GM23338 (cell line): ENCODE measurements at regions not wholly inside any gene's neighbourhood (a gene's known extent, or its start where the extent isn't known, plus 50 kb on each side); places are given as distances from the start of the nearest gene placed in this dataset.

ENCODE experiments used
- ATAC-seq: fragments of 200-7000 bp; cut with Tn5 transposase; 3 replicates; pipeline ENCODE4 v1.9.1; 2020
- DNase-seq: peaks from one replicate; pipeline ENCODE4 v3.0.0-alpha.2; 2015; ENCODE audit warnings: low spot score
- H2AFZ ChIP-seq: fragments of 200-600 bp; sonication (generic); 2 replicates; pipeline ENCODE4 v1.8.0; 2016; ENCODE audit warnings: antibody characterized with exemption, mild to moderate bottlenecking, moderate library complexity
- H3F3A ChIP-seq: fragments of 200-600 bp; sonication (generic); replicated peaks from 2 replicates; pipeline ENCODE4 v1.8.0; 2017; ENCODE audit warnings: antibody characterized with exemption, mixed run types, low read depth
- H3K27ac ChIP-seq: fragments of 200-600 bp; sonication (generic); 2 replicates; pipeline ENCODE4 v1.6.1; 2016; ENCODE audit warnings: low read depth
- H3K27me3 ChIP-seq: fragments of 200-600 bp; sonication (generic); 2 replicates; pipeline ENCODE4 v1.8.0; 2016; ENCODE audit warnings: mild to moderate bottlenecking, mixed run types, moderate library complexity; ENCODE audit not compliant: insufficient read depth
- H3K36me3 ChIP-seq: fragments of 200-600 bp; sonication (generic); 2 replicates; pipeline ENCODE4 v1.8.0; 2016; ENCODE audit warnings: mild to moderate bottlenecking; ENCODE audit not compliant: insufficient read depth
- H3K4me1 ChIP-seq: fragments of 200-600 bp; sonication (generic); 2 replicates; pipeline ENCODE4 v1.8.0; 2016; ENCODE audit warnings: mild to moderate bottlenecking, moderate library complexity; ENCODE audit not compliant: insufficient read depth
- H3K4me2 ChIP-seq: fragments of 200-600 bp; sonication (generic); 2 replicates; pipeline ENCODE4 v1.7.1; 2017; ENCODE audit warnings: mixed run types
- H3K4me3 ChIP-seq: fragments of 200-600 bp; sonication (generic); 2 replicates; pipeline ENCODE4 v1.6.1; 2016; ENCODE audit warnings: mixed run types
- H3K79me2 ChIP-seq: fragments of 200-600 bp; sonication (generic); replicated peaks from 2 replicates; pipeline ENCODE4 v1.8.0; 2017; ENCODE audit warnings: mild to moderate bottlenecking; ENCODE audit not compliant: insufficient read depth
- H3K9me2 ChIP-seq: fragments of 200-600 bp; sonication (generic); 2 replicates; pipeline ENCODE4 v1.8.0; 2017; ENCODE audit not compliant: insufficient read depth
- H4K20me1 ChIP-seq: fragments of 200-600 bp; sonication (generic); replicated peaks from 2 replicates; pipeline ENCODE4 v1.8.0; 2017; ENCODE audit warnings: mild to moderate bottlenecking; ENCODE audit not compliant: insufficient read depth
- H3K27ac Mint-ChIP-seq: 2 replicates; pipeline ENCODE4 v1.8.0; 2020; ENCODE audit warnings: inconsistent platforms, mild to moderate bottlenecking, moderate library complexity, mixed read lengths
- H3K27me3 Mint-ChIP-seq: 3 replicates; pipeline ENCODE4 v1.8.0; 2022; ENCODE audit warnings: low read depth, mild to moderate bottlenecking, moderate library complexity, mixed read lengths, inconsistent platforms; ENCODE audit not compliant: insufficient read depth, poor library complexity
- H3K36me3 Mint-ChIP-seq: 3 replicates; pipeline ENCODE4 v1.8.0; 2021; ENCODE audit warnings: low read depth, mild to moderate bottlenecking, inconsistent platforms, moderate library complexity, mixed read lengths
- H3K4me1 Mint-ChIP-seq: 3 replicates; pipeline ENCODE4 v1.8.0; 2020; ENCODE audit warnings: mild to moderate bottlenecking, inconsistent platforms, mixed read lengths
- H3K4me3 Mint-ChIP-seq: 3 replicates; pipeline ENCODE4 v1.8.0; 2021; ENCODE audit warnings: moderate library complexity, mild to moderate bottlenecking, inconsistent platforms, mixed read lengths
- H3K9me3 Mint-ChIP-seq: 3 replicates; pipeline ENCODE4 v1.8.0; 2020; ENCODE audit warnings: moderate library complexity, mild to moderate bottlenecking, inconsistent platforms, mixed read lengths
- CREB1 ChIP-seq: fragments of 250-450 bp; sonication (Bioruptor Pico); IDR thresholded peaks from 2 replicates; pipeline ENCODE4 v1.5.0; 2020; ENCODE audit warnings: low read depth, mild to moderate bottlenecking, moderate library complexity
- EZH2phosphoT487 ChIP-seq: fragments of 200-600 bp; sonication (generic); IDR thresholded peaks from one replicate; pipeline ENCODE4 v1.8.1; 2018; ENCODE audit warnings: antibody characterized with exemption; ENCODE audit not compliant: unreplicated experiment
- JUNB ChIP-seq: IDR thresholded peaks from one replicate; pipeline ENCODE4 v1.6.1; 2016; ENCODE audit warnings: antibody characterized with exemption; ENCODE audit not compliant: unreplicated experiment
- NANOG ChIP-seq: IDR thresholded peaks from 2 replicates; pipeline ENCODE4 v1.6.1; 2016; ENCODE audit warnings: antibody characterized with exemption, borderline replicate concordance
- POLR2AphosphoS5 ChIP-seq: IDR thresholded peaks from 2 replicates; pipeline ENCODE4 v1.6.1; 2016; ENCODE audit warnings: antibody characterized with exemption, low read depth
- STAT1 ChIP-seq: IDR thresholded peaks from one replicate; pipeline ENCODE4 v1.6.1; 2016; ENCODE audit warnings: antibody characterized with exemption; ENCODE audit not compliant: unreplicated experiment
- ZNF331 ChIP-seq: fragments of 250-450 bp; sonication (Bioruptor Pico); IDR thresholded peaks from 2 replicates; pipeline ENCODE4 v1.5.0; 2020; ENCODE audit warnings: low read depth, mild to moderate bottlenecking, moderate library complexity
- TF ChIP-seq, protein P1 (sequence below): IDR thresholded peaks from 2 replicates; pipeline ENCODE4 v1.6.1; 2016; ENCODE audit warnings: antibody characterized with exemption
- TF ChIP-seq, protein P2 (sequence below): IDR thresholded peaks from one replicate; pipeline ENCODE4 v1.6.1; 2018; ENCODE audit warnings: antibody characterized with exemption; ENCODE audit not compliant: unreplicated experiment

DNA sequence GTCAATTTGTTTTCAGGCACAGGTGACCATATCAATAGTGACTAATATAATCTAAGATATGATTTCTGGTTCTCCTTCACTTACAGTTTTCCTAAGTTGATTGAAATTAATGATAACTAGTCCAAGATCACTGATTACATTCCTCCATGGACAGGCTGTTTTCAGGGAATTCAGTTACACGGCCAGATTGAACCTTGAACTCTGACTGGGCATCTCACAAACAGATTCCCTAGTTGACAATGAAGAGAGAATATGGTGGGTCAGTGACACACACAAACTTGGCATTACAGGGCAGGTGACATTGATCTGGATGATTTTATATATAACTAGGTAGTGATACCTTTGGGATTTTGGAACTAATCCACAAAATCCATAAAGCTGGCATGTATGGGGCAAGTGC is 110.2 kb upstream of the EGR2 start (continued):
- TF ChIP-seq ZNF331 (CRISPR knock-in tag) = no peak
- no peak for TF ChIP-seq STAT1
- no peak for TF ChIP-seq CREB1 (CRISPR knock-in tag)

DNA sequence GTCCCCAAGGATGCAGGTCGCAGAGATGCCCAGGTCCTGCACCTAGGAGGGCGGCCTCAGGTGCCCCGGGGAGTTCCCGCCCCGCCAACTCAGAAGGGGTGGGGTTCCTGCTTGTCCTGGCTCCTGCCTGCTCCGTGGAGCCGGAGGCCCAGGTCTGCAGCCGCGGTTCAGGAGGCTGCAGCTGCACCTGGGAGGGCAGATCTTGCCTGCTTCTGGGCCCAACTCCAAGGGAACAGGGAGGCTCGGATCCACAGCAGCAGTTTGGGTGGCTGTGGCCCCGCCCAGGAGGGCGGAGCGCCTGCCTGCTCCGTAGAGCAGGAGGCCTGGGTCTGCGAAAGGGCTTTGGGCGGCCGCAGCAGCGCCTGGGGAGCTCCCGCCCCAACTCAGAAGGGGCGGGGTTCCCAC is 108.2 kb upstream of the EGR2 start:
- DNase-seq = peak; percentile 86
- peak overlapping the region; percentile 68 for H3K4me2 ChIP-seq

GRCh38 chr10:62919776-62920175 is 103.6 kb upstream of the EGR2 start:
- Histone ChIP-seq H3K27ac (no peak overlapping the region), H2AFZ (no peak overlapping the region), H3F3A (no peaks in the 10 kb centered on the region), H3K4me1 (peaks cover 16% of the 10 kb centered on the region), H3K79me2 (no peaks in the 10 kb centered on the region), H3K4me2 (no peak overlapping the region), H3K9me2 (peaks cover 14% of the 10 kb centered on the region), H3K36me3 (no peaks in the 10 kb centered on the region), H3K27me3 (no peaks in the 10 kb centered on the region), H4K20me1 (no peaks in the 10 kb centered on the region), H3K4me3 (no peak overlapping the region)
- H3K27ac Mint-ChIP-seq = no peak overlapping the region
- no peaks in the 10 kb centered on the region for H3K36me3 Mint-ChIP-seq
- no peak for DNase-seq
- peaks cover 3% of the 10 kb centered on the region; the same call in 2 of the 3 replicates for H3K4me1 Mint-ChIP-seq
- no peaks in the 10 kb centered on the region for H3K27me3 Mint-ChIP-seq
- no peaks in the 10 kb centered on the region for H3K9me3 Mint-ChIP-seq
- H3K4me3 Mint-ChIP-seq = no peak overlapping the region
- no peak for ATAC-seq
- TF ChIP-seq, protein P1, sequence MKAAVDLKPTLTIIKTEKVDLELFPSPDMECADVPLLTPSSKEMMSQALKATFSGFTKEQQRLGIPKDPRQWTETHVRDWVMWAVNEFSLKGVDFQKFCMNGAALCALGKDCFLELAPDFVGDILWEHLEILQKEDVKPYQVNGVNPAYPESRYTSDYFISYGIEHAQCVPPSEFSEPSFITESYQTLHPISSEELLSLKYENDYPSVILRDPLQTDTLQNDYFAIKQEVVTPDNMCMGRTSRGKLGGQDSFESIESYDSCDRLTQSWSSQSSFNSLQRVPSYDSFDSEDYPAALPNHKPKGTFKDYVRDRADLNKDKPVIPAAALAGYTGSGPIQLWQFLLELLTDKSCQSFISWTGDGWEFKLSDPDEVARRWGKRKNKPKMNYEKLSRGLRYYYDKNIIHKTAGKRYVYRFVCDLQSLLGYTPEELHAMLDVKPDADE = no peak
- TF ChIP-seq, protein P2, sequence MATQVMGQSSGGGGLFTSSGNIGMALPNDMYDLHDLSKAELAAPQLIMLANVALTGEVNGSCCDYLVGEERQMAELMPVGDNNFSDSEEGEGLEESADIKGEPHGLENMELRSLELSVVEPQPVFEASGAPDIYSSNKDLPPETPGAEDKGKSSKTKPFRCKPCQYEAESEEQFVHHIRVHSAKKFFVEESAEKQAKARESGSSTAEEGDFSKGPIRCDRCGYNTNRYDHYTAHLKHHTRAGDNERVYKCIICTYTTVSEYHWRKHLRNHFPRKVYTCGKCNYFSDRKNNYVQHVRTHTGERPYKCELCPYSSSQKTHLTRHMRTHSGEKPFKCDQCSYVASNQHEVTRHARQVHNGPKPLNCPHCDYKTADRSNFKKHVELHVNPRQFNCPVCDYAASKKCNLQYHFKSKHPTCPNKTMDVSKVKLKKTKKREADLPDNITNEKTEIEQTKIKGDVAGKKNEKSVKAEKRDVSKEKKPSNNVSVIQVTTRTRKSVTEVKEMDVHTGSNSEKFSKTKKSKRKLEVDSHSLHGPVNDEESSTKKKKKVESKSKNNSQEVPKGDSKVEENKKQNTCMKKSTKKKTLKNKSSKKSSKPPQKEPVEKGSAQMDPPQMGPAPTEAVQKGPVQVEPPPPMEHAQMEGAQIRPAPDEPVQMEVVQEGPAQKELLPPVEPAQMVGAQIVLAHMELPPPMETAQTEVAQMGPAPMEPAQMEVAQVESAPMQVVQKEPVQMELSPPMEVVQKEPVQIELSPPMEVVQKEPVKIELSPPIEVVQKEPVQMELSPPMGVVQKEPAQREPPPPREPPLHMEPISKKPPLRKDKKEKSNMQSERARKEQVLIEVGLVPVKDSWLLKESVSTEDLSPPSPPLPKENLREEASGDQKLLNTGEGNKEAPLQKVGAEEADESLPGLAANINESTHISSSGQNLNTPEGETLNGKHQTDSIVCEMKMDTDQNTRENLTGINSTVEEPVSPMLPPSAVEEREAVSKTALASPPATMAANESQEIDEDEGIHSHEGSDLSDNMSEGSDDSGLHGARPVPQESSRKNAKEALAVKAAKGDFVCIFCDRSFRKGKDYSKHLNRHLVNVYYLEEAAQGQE = no peak
- TF ChIP-seq POLR2AphosphoS5 (no peak), EZH2phosphoT487 (no peak), CREB1 (CRISPR knock-in tag) (no peak), ZNF331 (CRISPR knock-in tag) (no peak), JUNB (no peak), NANOG (no peak)

More for the DNA sequence above, 108.2 kb upstream of the EGR2 start:
- Histone ChIP-seq H4K20me1 (no peaks in the 10 kb centered on the region), H3K79me2 (no peaks in the 10 kb centered on the region), H3K27ac (peak overlapping the region; percentile 55; the same call in 1 of the 2 replicates), H3F3A (no peaks in the 10 kb centered on the region), H3K36me3 (no peaks in the 10 kb centered on the region), H3K27me3 (no peaks in the 10 kb centered on the region), H2AFZ (peak overlapping the region; percentile 80), H3K4me1 (peaks cover 16% of the 10 kb centered on the region), H3K4me3 (peak overlapping the region; percentile 44), H3K9me2 (no peaks in the 10 kb centered on the region)
- no peak for TF ChIP-seq EZH2phosphoT487
- TF ChIP-seq POLR2AphosphoS5 = peak; percentile 26; the same call in 1 of the 2 replicates
- H3K36me3 Mint-ChIP-seq = peaks cover 6% of the 10 kb centered on the region; the same call in 2 of the 3 replicates
- ATAC-seq = peak; percentile 100
- no peak overlapping the region for H3K27ac Mint-ChIP-seq
- H3K4me1 Mint-ChIP-seq = peaks cover 3% of the 10 kb centered on the region; the same call in 2 of the 3 replicates
- H3K27me3 Mint-ChIP-seq = peaks cover 2% of the 10 kb centered on the region
- peaks cover 13% of the 10 kb centered on the region; the same call in 2 of the 3 replicates for H3K9me3 Mint-ChIP-seq
- no peak overlapping the region for H3K4me3 Mint-ChIP-seq
